ENCODE measurements at regions not wholly inside any gene's neighbourhood (a gene's known extent, or its start where the extent isn't known, plus 50 kb on each side); places are given as distances from the start of the nearest gene placed in this dataset.

DNA sequence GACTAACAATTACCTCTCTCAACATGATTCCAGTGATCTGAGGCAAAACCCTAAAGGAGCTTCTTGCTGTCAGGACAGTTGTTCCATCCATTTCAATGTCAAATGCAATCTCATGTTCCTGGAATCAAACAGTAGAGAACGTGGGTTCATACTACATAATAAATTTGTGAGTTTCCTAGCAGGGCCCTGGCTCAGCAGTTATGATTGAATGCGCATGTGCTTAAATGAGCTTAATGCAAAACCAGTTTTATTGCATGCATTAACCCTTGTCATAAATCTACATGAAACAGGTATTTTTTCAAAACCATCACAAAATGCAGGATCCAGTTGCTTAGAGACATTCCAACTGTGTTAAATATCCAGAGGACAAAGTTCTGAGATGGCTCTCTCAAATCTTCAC, 225.4 kb upstream of the TMEM72 start:
- no peaks in the 10 kb centered on the region for H3K36me3 Mint-ChIP-seq (ENCODE audit: insufficient read depth)
- no peaks in the 10 kb centered on the region for H3K4me1 Mint-ChIP-seq
- DNase-seq (ENCODE audit: low spot score in 2 of 2) (no peak), ATAC-seq (replicated peaks; ENCODE audit: extremely low read depth, poor library complexity, severe bottlenecking) (no peak)
- H3K27ac Mint-ChIP-seq (ENCODE audit: low read depth): no peak overlapping the region
- no peak overlapping the region for H3K4me3 Mint-ChIP-seq
- H3K9me3 Mint-ChIP-seq: no peaks in the 10 kb centered on the region
- H3K27me3 Mint-ChIP-seq: no peaks in the 10 kb centered on the region

DNA sequence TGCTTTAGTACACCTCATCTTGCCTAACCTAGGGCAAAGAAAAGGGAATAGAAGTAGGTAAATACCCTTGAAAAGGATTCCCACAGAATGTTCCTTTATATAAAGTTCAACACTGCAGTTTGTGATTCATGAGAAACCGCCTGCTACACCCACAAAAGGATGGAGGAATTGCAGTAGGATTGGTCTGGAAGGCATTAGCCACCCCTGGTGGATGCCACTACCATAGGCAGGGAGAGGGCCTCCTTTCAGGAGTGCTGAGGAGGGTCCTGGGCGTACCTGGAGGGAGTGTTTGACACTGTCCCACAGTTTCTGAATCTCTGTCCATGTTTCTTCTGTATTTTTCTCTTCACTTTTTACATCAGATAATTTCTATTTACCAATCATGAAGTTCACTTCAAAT, 221.8 kb upstream of the TMEM72 start:
- H3K4me1 Mint-ChIP-seq: no peaks in the 10 kb centered on the region
- no peaks in the 10 kb centered on the region for H3K36me3 Mint-ChIP-seq (ENCODE audit: insufficient read depth)
- no peak for DNase-seq (ENCODE audit: low spot score in 2 of 2)
- no peaks in the 10 kb centered on the region for H3K9me3 Mint-ChIP-seq
- H3K27ac Mint-ChIP-seq (ENCODE audit: low read depth): no peak overlapping the region
- no peak overlapping the region for H3K4me3 Mint-ChIP-seq
- no peak for ATAC-seq (replicated peaks; ENCODE audit: extremely low read depth, poor library complexity, severe bottlenecking)
- H3K27me3 Mint-ChIP-seq: no peaks in the 10 kb centered on the region

DNA sequence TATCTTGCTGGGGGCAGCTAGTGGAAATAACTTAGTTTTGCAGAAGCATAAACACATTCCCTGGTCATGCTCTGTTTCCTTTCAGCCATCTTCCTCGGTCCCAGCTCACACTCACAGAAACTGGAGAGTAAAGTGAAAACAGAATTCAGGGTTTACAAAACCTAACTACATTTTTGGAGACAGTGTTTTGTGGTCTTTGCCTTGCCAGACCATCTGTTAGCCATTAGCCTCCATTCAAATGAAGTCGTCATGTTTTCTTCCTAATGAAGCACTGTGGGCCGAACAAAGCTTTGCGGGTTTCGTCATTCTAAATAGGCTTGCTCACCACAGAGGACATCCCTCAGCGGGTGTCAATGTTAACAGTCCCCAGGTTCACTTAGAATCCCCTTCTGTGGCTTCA, 214.6 kb upstream of the TMEM72 start:
- Mint-ChIP-seq H3K4me3 (no peak overlapping the region), H3K36me3 (ENCODE audit: insufficient read depth) (no peaks in the 10 kb centered on the region), H3K4me1 (no peaks in the 10 kb centered on the region), H3K27ac (ENCODE audit: low read depth) (no peak overlapping the region), H3K9me3 (peaks cover 5% of the 10 kb centered on the region), H3K27me3 (no peaks in the 10 kb centered on the region)
- DNase-seq (ENCODE audit: low spot score in 2 of 2) (no peak), ATAC-seq (replicated peaks; ENCODE audit: extremely low read depth, poor library complexity, severe bottlenecking) (no peak)

DNA sequence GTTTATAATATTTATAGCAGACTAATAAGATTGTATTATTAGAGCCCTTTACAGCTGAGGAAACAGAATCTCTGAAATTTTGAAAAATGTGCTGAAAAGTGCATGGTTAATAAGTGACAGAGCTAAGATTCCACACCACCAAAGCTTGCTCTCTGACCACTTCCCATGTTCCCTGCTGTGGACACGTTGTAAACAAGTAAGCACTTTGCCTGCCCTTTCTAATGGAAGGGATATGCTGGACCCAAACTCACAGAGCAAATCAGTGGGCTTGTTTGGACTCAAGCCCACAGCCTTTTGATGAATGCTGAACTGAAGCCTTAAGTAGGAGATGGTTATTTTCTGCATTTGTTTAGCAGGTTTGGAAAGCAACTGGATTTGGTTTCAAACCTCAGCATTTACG, 214.0 kb upstream of the TMEM72 start:
- H3K4me1 Mint-ChIP-seq: no peaks in the 10 kb centered on the region
- H3K4me3 Mint-ChIP-seq: no peak overlapping the region
- H3K36me3 Mint-ChIP-seq (ENCODE audit: insufficient read depth): no peaks in the 10 kb centered on the region
- peaks cover 6% of the 10 kb centered on the region for H3K9me3 Mint-ChIP-seq
- H3K27ac Mint-ChIP-seq (ENCODE audit: low read depth): no peak overlapping the region
- H3K27me3 Mint-ChIP-seq: no peaks in the 10 kb centered on the region
- DNase-seq (ENCODE audit: low spot score in 2 of 2) (no peak), ATAC-seq (replicated peaks; ENCODE audit: extremely low read depth, poor library complexity, severe bottlenecking) (no peak)

DNA sequence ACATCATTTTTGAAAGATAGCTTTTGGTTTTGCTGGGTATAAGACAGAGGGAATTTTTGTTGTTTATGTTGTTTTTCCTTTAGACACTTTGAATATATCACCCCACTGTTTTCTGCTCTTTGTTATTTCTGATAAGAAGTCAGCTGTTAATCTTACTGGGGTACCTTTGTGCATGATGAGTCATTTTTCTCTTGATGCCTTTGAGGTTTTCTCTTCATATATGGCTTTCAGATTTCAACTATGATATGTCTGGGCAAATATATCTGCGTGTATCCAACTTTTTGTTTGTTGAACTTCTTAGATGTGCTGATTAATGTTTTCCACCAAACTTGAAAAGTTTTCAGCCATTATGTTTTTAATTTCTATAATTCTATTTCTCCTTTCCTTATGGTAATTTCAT, 208.6 kb upstream of the TMEM72 start:
- ATAC-seq (replicated peaks; ENCODE audit: extremely low read depth, poor library complexity, severe bottlenecking) (no peak), DNase-seq (ENCODE audit: low spot score in 2 of 2) (no peak)
- H3K4me3 Mint-ChIP-seq: no peak overlapping the region
- H3K27ac Mint-ChIP-seq (ENCODE audit: low read depth): no peak overlapping the region
- no peaks in the 10 kb centered on the region for H3K4me1 Mint-ChIP-seq
- no peaks in the 10 kb centered on the region for H3K27me3 Mint-ChIP-seq
- H3K9me3 Mint-ChIP-seq: peaks cover 27% of the 10 kb centered on the region
- H3K36me3 Mint-ChIP-seq (ENCODE audit: insufficient read depth): no peaks in the 10 kb centered on the region

DNA sequence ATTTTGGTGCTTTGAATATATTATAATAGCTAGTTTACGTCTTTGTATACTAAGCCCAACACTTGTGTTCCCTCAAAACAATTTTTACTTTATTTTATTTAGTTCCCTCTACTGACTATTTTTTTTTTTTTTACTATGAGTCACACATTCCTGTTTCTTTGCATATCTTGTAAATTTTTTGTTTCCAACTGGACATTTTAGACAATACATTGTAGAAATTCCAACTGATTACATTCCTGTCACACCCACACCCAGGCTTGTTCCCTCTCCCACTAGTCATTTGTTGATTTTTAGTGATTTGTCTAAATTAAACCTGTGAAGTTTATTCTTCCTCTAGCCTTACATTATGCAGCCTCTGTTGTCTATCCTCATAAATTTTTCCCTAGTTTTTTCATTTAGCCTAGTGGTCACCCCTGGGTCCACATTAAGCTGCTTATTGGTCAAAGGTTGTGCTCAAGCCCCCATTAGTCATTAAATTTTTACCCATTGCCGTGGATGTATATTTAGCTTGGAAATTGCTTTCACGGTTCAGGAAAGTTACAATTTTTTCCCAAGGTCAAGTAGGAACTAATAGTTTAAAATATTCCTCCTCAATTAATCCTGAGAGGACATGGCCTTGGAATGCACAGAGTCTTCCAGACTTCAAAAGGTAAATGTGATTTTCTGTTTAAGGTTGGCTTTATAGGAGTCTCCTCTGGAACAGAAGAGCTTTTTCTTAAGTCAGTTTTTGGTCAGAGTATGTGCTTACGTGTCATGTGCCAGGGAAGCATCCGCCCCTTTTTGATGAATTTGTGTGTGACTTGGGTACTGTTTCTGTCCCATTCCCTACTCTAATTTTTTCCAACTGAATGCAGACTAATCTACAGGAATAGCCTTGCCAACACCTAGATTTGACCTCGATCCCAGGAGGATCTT, 207.6 kb upstream of the TMEM72 start:
- H3K27me3 Mint-ChIP-seq: no peaks in the 10 kb centered on the region
- ATAC-seq (replicated peaks; ENCODE audit: extremely low read depth, poor library complexity, severe bottlenecking) (no peak), DNase-seq (ENCODE audit: low spot score in 2 of 2) (no peak)
- no peak overlapping the region for H3K4me3 Mint-ChIP-seq
- no peak overlapping the region for H3K27ac Mint-ChIP-seq (ENCODE audit: low read depth)
- H3K36me3 Mint-ChIP-seq (ENCODE audit: insufficient read depth): no peaks in the 10 kb centered on the region
- no peaks in the 10 kb centered on the region for H3K4me1 Mint-ChIP-seq
- H3K9me3 Mint-ChIP-seq: peaks cover 27% of the 10 kb centered on the region

DNA sequence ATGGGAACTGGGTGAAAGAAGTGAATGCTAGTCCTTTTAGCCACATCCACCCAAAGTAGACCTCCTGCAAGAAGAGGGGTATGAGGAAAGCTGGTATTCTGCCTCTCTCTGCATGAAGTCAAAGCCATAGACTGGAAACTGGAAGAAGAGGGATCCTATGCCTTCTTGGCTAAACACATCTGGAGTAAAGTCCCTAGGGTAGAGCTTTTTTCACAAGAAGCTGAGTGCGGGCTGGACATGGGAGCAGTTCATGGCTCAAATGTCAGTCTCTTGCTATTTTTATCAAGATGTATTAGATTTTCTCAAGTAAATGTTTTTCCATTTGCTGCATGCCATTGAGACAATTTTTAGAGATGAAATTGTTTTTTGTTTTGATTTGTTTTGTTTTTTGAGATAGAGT, 206.5 kb upstream of the TMEM72 start:
- Mint-ChIP-seq H3K27ac (ENCODE audit: low read depth) (no peak overlapping the region), H3K9me3 (peaks cover 27% of the 10 kb centered on the region)

DNA sequence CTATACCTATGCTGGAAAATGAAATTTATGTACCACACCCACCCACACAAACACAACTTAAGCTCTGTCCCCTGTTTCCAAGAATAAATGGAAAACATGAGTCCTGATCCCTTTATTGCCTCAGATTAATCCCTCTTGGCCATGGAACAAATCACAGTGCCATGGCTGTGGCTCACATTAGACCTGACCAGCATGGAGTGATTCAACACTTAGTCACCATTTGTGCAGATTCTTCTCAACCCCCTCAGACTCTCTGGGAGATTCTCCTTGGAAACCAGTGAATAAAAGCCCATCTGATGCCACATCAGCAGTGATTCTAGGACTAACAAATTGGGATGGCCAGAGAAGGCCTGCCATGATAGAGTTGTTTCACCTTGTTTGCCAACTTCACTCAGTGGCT, 204.4 kb upstream of the TMEM72 start:
- Mint-ChIP-seq H3K36me3 (ENCODE audit: insufficient read depth) (no peaks in the 10 kb centered on the region), H3K4me1 (no peaks in the 10 kb centered on the region), H3K9me3 (peaks cover 21% of the 10 kb centered on the region), H3K4me3 (no peak overlapping the region), H3K27me3 (no peaks in the 10 kb centered on the region), H3K27ac (ENCODE audit: low read depth) (no peak overlapping the region)
- DNase-seq (ENCODE audit: low spot score in 2 of 2) (no peak), ATAC-seq (replicated peaks; ENCODE audit: extremely low read depth, poor library complexity, severe bottlenecking) (no peak)

More for the DNA sequence above, 206.5 kb upstream of the TMEM72 start:
- ATAC-seq (replicated peaks; ENCODE audit: extremely low read depth, poor library complexity, severe bottlenecking) (no peak), DNase-seq (ENCODE audit: low spot score in 2 of 2) (no peak)
- H3K4me1 Mint-ChIP-seq: no peaks in the 10 kb centered on the region
- H3K27me3 Mint-ChIP-seq: no peaks in the 10 kb centered on the region
- H3K4me3 Mint-ChIP-seq: no peak overlapping the region
- no peaks in the 10 kb centered on the region for H3K36me3 Mint-ChIP-seq (ENCODE audit: insufficient read depth)

DNA sequence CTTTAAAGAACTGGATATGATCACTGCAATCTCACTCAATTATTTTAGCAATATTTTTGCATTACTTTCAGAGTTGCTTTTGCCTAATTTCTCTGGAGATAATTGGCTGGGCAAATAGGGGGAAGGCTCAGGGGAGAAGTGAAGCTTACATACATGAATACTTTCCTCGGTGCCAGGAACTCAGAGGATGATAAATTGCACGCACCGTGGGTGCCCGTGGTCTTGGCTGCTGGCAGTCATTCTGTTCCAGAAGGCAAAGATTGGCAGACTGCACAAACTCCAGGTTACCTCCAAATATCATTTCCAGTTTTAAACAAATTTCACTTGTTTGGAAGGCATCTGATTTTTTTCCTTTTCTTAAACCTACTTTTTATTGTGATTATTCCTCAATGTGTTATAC, 197.8 kb upstream of the TMEM72 start:
- no peaks in the 10 kb centered on the region for H3K27me3 Mint-ChIP-seq
- H3K9me3 Mint-ChIP-seq: no peaks in the 10 kb centered on the region
- DNase-seq (ENCODE audit: low spot score in 2 of 2) (no peak), ATAC-seq (replicated peaks; ENCODE audit: extremely low read depth, poor library complexity, severe bottlenecking) (no peak)
- H3K36me3 Mint-ChIP-seq (ENCODE audit: insufficient read depth): no peaks in the 10 kb centered on the region
- H3K4me3 Mint-ChIP-seq: no peak overlapping the region
- H3K4me1 Mint-ChIP-seq: no peaks in the 10 kb centered on the region
- H3K27ac Mint-ChIP-seq (ENCODE audit: low read depth): no peak overlapping the region

DNA sequence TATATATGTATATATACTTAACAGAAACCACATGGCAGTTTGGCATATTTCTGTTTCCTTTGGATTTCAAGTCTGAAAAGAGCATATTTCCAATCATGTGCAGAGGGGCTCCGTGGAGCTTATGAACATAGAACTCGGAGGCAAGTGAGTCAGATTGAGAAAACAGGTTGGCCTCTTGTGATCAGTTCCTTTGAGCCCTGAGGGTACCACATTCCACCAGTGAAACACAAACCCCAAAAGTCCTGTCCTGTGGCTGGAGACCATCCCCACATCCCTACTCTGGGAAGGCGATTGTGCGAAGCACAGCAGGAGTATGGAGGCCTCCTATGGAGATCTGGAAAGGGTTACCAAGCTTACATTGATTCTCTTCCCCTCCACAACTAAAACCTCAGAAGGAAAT, 196.7 kb upstream of the TMEM72 start:
- DNase-seq (ENCODE audit: low spot score in 2 of 2) (no peak), ATAC-seq (replicated peaks; ENCODE audit: extremely low read depth, poor library complexity, severe bottlenecking) (no peak)
- Mint-ChIP-seq H3K27me3 (no peaks in the 10 kb centered on the region), H3K4me1 (no peaks in the 10 kb centered on the region), H3K27ac (ENCODE audit: low read depth) (no peak overlapping the region), H3K36me3 (ENCODE audit: insufficient read depth) (no peaks in the 10 kb centered on the region), H3K9me3 (peaks cover 4% of the 10 kb centered on the region), H3K4me3 (no peak overlapping the region)

DNA sequence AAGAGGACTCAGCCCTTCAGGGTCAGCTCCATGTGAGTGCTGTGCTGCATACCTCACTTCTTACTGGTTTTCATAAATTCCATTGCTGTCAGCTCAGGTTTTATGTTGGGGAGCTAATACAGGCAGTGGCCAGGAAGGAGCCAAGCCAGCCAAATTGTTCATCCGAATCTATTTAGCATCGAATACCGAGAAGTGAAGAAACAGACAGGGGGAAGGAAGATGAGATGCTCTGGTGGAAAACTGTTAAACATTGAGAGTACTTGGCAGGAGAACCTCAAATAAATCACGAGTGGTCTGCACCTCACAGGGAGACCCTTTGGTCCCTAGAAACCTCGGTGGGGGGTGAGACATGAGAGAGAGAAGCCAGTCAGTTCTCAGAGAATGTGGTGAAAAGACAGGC, 196.0 kb upstream of the TMEM72 start:
- DNase-seq (ENCODE audit: low spot score in 2 of 2) (no peak), ATAC-seq (replicated peaks; ENCODE audit: extremely low read depth, poor library complexity, severe bottlenecking) (no peak)
- H3K27ac Mint-ChIP-seq (ENCODE audit: low read depth): no peak overlapping the region
- no peak overlapping the region for H3K4me3 Mint-ChIP-seq
- H3K36me3 Mint-ChIP-seq (ENCODE audit: insufficient read depth): no peaks in the 10 kb centered on the region
- peaks cover 4% of the 10 kb centered on the region for H3K9me3 Mint-ChIP-seq
- H3K27me3 Mint-ChIP-seq: no peaks in the 10 kb centered on the region
- no peaks in the 10 kb centered on the region for H3K4me1 Mint-ChIP-seq

DNA sequence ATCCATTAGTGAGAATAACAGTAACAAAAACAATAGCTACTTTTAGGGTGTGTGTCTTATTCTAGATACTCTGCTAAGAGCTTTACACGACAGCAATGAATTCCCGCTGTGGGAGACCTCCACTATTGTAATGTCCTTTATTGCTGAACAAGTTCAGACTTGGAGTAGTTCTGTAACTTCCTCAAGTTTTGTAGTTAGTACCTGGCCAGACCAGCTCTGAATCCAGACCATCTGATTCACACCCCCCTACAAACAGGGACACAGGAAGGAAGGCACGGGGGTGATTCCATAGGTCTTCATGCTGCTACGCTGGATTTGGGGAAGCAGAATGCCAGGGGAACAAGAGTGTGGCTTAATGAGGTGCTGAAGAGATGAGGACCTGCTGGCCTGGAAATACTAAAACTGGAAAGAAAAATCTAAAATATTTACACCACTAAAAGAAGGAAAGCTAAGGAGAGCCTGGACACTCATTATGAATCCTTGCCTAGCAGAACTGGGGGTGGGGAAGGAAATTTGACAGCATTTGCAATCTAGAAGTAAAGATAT, 194.6 kb upstream of the TMEM72 start:
- H3K9me3 Mint-ChIP-seq: peaks cover 4% of the 10 kb centered on the region
- no peak for ATAC-seq (replicated peaks; ENCODE audit: extremely low read depth, poor library complexity, severe bottlenecking)
- no peak overlapping the region for H3K27ac Mint-ChIP-seq (ENCODE audit: low read depth)
- no peak overlapping the region for H3K4me3 Mint-ChIP-seq
- no peaks in the 10 kb centered on the region for H3K4me1 Mint-ChIP-seq
- no peaks in the 10 kb centered on the region for H3K36me3 Mint-ChIP-seq (ENCODE audit: insufficient read depth)
- no peak for DNase-seq (ENCODE audit: low spot score in 2 of 2)
- no peaks in the 10 kb centered on the region for H3K27me3 Mint-ChIP-seq

DNA sequence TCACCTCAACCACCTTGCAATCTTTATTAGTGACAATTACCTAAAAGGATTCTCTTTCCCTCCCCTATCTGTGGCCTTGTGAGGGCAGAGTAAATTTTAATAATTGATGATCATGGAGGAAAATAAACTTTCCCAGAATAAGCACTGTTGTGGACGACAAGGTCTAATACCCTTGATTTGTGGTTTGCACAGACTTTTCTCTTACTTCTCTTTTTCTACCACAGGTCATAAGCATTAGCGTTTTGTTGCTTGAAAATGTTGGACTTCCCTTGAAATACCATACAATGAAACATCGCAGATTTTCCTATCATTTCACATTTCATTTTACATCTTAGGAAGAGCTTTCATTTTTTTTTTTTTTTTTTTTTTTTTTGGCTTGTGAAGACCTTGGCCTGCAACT, 188.1 kb upstream of the TMEM72 start:
- no peaks in the 10 kb centered on the region for H3K36me3 Mint-ChIP-seq (ENCODE audit: insufficient read depth)
- no peak overlapping the region for H3K27ac Mint-ChIP-seq (ENCODE audit: low read depth)
- ATAC-seq (replicated peaks; ENCODE audit: extremely low read depth, poor library complexity, severe bottlenecking) (no peak), DNase-seq (ENCODE audit: low spot score in 2 of 2) (no peak)
- no peaks in the 10 kb centered on the region for H3K27me3 Mint-ChIP-seq
- H3K4me1 Mint-ChIP-seq: no peaks in the 10 kb centered on the region
- peaks cover 12% of the 10 kb centered on the region for H3K9me3 Mint-ChIP-seq
- H3K4me3 Mint-ChIP-seq: no peak overlapping the region

All from central memory CD8-positive, alpha-beta T cell (primary cell).